ENCODE measurements at regions not wholly inside any gene's neighbourhood (a gene's known extent, or its start where the extent isn't known, plus 50 kb on each side); places are given as distances from the start of the nearest gene placed in this dataset.

DNA sequence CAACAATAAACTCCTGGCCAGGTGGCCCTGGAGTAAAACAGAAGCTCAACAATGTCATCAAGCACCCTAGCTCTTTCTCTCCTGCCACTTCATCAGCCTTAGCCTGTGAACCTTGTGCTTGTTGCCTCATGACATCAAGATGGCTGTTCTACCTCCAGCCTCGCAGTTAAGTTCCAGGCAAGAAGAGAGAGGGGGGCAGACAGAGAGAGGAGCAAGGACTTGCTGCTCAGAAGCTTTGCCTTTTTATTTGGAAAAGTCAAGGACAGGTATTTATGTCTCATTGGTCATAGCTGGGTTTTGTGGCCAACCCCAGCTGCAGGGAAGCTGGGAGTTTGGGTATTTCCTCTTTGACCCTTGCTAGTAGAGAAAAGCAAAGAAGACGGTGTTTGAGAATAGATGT, 60.3 kb upstream of the GADD45A start:
- no peaks in the 10 kb centered on the region for H3K9me2 ChIP-seq (replicated peaks; ENCODE audit: insufficient read depth, low read length)
- no peaks in the 10 kb centered on the region; the same call in 1 of the 2 replicates for H3K4me1 ChIP-seq (ENCODE audit: low read length)
- no peaks in the 10 kb centered on the region for H3F3A ChIP-seq (ENCODE audit: insufficient read depth, low read length)
- H3K27me3 ChIP-seq (replicated peaks; ENCODE audit: insufficient read depth, low read length), result no peaks in the 10 kb centered on the region
- H2AFZ ChIP-seq (ENCODE audit: low read length), result no peak overlapping the region
- no peaks in the 10 kb centered on the region for H3K9me3 ChIP-seq (replicated peaks; ENCODE audit: insufficient read depth, low read length)
- H3K9ac ChIP-seq (ENCODE audit: low read length), result no peak overlapping the region
- no peaks in the 10 kb centered on the region for H3K36me3 ChIP-seq (replicated peaks; ENCODE audit: insufficient read depth, low read length)
- H3K4me3 ChIP-seq (ENCODE audit: low read length), result no peak overlapping the region
- DNase-seq, result no peak
- H3K79me2 ChIP-seq (ENCODE audit: low read length), result no peaks in the 10 kb centered on the region
- TF ChIP-seq EZH2phosphoT487 (IDR thresholded peaks at IDR 0.05; ENCODE audit: low read length) (no peak), EZH2 (optimal IDR thresholded peaks at IDR 0.05; ENCODE audit: low read depth, low read length) (no peak)
- TF ChIP-seq, protein P1, sequence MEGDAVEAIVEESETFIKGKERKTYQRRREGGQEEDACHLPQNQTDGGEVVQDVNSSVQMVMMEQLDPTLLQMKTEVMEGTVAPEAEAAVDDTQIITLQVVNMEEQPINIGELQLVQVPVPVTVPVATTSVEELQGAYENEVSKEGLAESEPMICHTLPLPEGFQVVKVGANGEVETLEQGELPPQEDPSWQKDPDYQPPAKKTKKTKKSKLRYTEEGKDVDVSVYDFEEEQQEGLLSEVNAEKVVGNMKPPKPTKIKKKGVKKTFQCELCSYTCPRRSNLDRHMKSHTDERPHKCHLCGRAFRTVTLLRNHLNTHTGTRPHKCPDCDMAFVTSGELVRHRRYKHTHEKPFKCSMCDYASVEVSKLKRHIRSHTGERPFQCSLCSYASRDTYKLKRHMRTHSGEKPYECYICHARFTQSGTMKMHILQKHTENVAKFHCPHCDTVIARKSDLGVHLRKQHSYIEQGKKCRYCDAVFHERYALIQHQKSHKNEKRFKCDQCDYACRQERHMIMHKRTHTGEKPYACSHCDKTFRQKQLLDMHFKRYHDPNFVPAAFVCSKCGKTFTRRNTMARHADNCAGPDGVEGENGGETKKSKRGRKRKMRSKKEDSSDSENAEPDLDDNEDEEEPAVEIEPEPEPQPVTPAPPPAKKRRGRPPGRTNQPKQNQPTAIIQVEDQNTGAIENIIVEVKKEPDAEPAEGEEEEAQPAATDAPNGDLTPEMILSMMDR (IDR thresholded peaks at IDR 0.05; ENCODE audit: low read length), result no peak
- no peak overlapping the region for H3K27ac ChIP-seq (ENCODE audit: low read length)
- no peak overlapping the region for H3K4me2 ChIP-seq (ENCODE audit: low read depth, low read length)
- H4K20me1 ChIP-seq (ENCODE audit: insufficient read depth, low read length), result no peaks in the 10 kb centered on the region

DNA sequence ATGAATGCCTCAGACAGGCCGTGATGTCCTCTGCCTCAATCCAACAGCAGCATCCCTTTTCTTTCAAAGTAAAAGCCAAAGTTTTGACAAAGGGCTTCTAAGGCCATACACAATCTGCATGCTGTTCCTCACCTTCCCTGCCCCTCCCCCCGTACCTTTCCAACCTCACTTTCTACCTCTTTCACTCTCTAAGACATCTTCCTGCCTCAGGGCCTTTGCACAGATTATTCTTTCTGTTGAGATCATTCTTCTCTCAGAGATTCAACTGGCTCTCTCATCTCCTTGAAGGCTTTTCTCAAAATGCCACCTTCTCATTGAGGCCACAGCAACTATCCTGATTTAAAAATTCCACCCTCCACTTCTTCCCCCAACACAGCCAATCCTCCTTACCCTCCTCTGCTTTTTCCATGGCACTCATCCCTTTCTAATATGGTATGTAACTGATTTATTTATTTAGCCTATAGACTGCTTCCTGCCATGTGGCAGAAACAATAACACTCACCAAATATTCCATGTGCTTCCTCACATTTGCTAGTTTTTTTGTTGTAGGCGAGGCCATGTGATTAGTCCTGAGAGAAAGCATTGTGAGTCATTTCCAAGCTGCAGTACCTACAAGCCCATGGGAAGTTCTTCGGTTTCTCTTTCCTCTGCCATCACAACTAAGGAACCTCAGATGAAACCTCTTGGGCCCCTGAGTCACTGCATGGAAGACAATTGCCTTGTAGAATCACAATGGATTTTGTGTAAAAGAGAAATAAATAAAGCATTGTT, 58.7 kb upstream of the GADD45A start:
- Histone ChIP-seq H3F3A (ENCODE audit: insufficient read depth, low read length) (no peaks in the 10 kb centered on the region), H3K9me2 (replicated peaks; ENCODE audit: insufficient read depth, low read length) (no peaks in the 10 kb centered on the region), H3K27ac (ENCODE audit: low read length) (no peak overlapping the region), H3K79me2 (ENCODE audit: low read length) (no peaks in the 10 kb centered on the region), H3K9me3 (replicated peaks; ENCODE audit: insufficient read depth, low read length) (no peaks in the 10 kb centered on the region), H3K4me2 (ENCODE audit: low read depth, low read length) (no peak overlapping the region), H4K20me1 (ENCODE audit: insufficient read depth, low read length) (no peaks in the 10 kb centered on the region), H3K4me1 (ENCODE audit: low read length) (no peaks in the 10 kb centered on the region; the same call in 1 of the 2 replicates), H3K9ac (ENCODE audit: low read length) (no peak overlapping the region), H3K27me3 (replicated peaks; ENCODE audit: insufficient read depth, low read length) (no peaks in the 10 kb centered on the region), H3K4me3 (ENCODE audit: low read length) (no peak overlapping the region), H3K36me3 (replicated peaks; ENCODE audit: insufficient read depth, low read length) (no peaks in the 10 kb centered on the region), H2AFZ (ENCODE audit: low read length) (no peak overlapping the region)
- TF ChIP-seq EZH2phosphoT487 (IDR thresholded peaks at IDR 0.05; ENCODE audit: low read length) (no peak), EZH2 (optimal IDR thresholded peaks at IDR 0.05; ENCODE audit: low read depth, low read length) (no peak)
- TF ChIP-seq, protein P1 (IDR thresholded peaks at IDR 0.05; ENCODE audit: low read length), result no peak
- DNase-seq, result no peak

DNA sequence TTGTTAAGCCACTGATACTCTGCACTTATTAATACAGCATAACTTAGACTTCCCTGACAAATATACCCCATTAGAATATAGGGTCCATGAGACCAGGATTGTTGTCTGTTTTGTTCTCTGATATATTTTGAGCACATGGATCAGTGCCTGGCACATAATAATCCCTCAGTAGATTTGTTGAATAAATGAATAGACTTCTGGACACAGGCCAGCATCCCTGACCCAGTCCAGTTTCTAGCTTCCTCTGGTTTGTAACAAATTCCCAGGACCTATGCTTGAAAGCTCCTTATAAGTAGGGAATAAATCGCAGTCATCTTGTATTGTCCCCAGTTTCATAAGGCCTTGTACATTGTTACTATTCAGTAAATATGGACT, 58.2 kb upstream of the GADD45A start:
- Histone ChIP-seq H3K4me3 (ENCODE audit: low read length) (no peak overlapping the region), H2AFZ (ENCODE audit: low read length) (no peak overlapping the region), H3F3A (ENCODE audit: insufficient read depth, low read length) (no peaks in the 10 kb centered on the region), H3K9ac (ENCODE audit: low read length) (no peak overlapping the region), H3K27ac (ENCODE audit: low read length) (no peak overlapping the region), H3K4me2 (ENCODE audit: low read depth, low read length) (no peak overlapping the region), H3K4me1 (ENCODE audit: low read length) (no peaks in the 10 kb centered on the region; the same call in 1 of the 2 replicates), H4K20me1 (ENCODE audit: insufficient read depth, low read length) (no peaks in the 10 kb centered on the region), H3K9me3 (replicated peaks; ENCODE audit: insufficient read depth, low read length) (no peaks in the 10 kb centered on the region), H3K27me3 (replicated peaks; ENCODE audit: insufficient read depth, low read length) (no peaks in the 10 kb centered on the region), H3K79me2 (ENCODE audit: low read length) (no peaks in the 10 kb centered on the region), H3K9me2 (replicated peaks; ENCODE audit: insufficient read depth, low read length) (no peaks in the 10 kb centered on the region), H3K36me3 (replicated peaks; ENCODE audit: insufficient read depth, low read length) (no peaks in the 10 kb centered on the region)
- no peak for DNase-seq
- TF ChIP-seq, protein P1 (IDR thresholded peaks at IDR 0.05; ENCODE audit: low read length), result no peak
- no peak for TF ChIP-seq EZH2 (optimal IDR thresholded peaks at IDR 0.05; ENCODE audit: low read depth, low read length)

Data from MM.1S (cell line).